ENCODE measurements at regions not wholly inside any gene's neighbourhood (a gene's known extent, or its start where the extent isn't known, plus 50 kb on each side); places are given as distances from the start of the nearest gene placed in this dataset.

GRCh38 chr2:182611009-182611408 lies 105.0 kb upstream of the DNAJC10 start:
- H3K9me3 ChIP-seq (ENCODE audit: control insufficient read depth, insufficient read depth, low read length) = no peaks in the 10 kb centered on the region
- DNase-seq (ENCODE audit: low read depth, low spot score) = peak; percentile 33
- WGBS (ENCODE audit: insufficient coverage, insufficient read length) = no CpG with 5 or more reads among the region's 3 CpGs
- H3K27ac ChIP-seq (ENCODE audit: low read length) = no peak overlapping the region
- no peaks in the 10 kb centered on the region for H3K36me3 ChIP-seq (ENCODE audit: control insufficient read depth, insufficient read depth, low read length)
- no peak overlapping the region for H3K4me3 ChIP-seq (ENCODE audit: low read length)
- no peaks in the 10 kb centered on the region for H3K4me1 ChIP-seq (ENCODE audit: control insufficient read depth, insufficient read depth, low read length)
- H3K27me3 ChIP-seq (ENCODE audit: control insufficient read depth, insufficient read depth, low read length) = no peaks in the 10 kb centered on the region

- H3K9me3 ChIP-seq (ENCODE audit: control insufficient read depth, insufficient read depth, low read length) = no peaks in the 10 kb centered on the region
- no peak overlapping the region for H3K4me3 ChIP-seq (ENCODE audit: low read length)
- H3K36me3 ChIP-seq (ENCODE audit: control insufficient read depth, insufficient read depth, low read length) = no peaks in the 10 kb centered on the region
- no peaks in the 10 kb centered on the region for H3K4me1 ChIP-seq (ENCODE audit: control insufficient read depth, insufficient read depth, low read length)
- no peak for DNase-seq (ENCODE audit: low read depth, low spot score)
- H3K27ac ChIP-seq (ENCODE audit: low read length) = no peak overlapping the region
- no peaks in the 10 kb centered on the region for H3K27me3 ChIP-seq (ENCODE audit: control insufficient read depth, insufficient read depth, low read length)
These were observed 101.0 kb upstream of the DNAJC10 start for GRCh38 chr2:182615036-182615435.

GRCh38 chr2:182616471-182617393 lies 99.3 kb upstream of the DNAJC10 start:
- no peaks in the 10 kb centered on the region; the same call in 1 of the 2 replicates for H3K4me1 ChIP-seq (ENCODE audit: control insufficient read depth, insufficient read depth, low read length)
- no peak for DNase-seq (ENCODE audit: low read depth, low spot score)
- no peak overlapping the region for H3K4me3 ChIP-seq (ENCODE audit: low read length)
- WGBS (ENCODE audit: insufficient coverage, insufficient read length) = no CpG with 5 or more reads among the region's 3 CpGs
- H3K36me3 ChIP-seq (ENCODE audit: control insufficient read depth, insufficient read depth, low read length) = no peaks in the 10 kb centered on the region
- H3K27ac ChIP-seq (ENCODE audit: low read length) = no peak overlapping the region
- no peaks in the 10 kb centered on the region for H3K9me3 ChIP-seq (ENCODE audit: control insufficient read depth, insufficient read depth, low read length)
- H3K27me3 ChIP-seq (ENCODE audit: control insufficient read depth, insufficient read depth, low read length) = no peaks in the 10 kb centered on the region

- WGBS (ENCODE audit: insufficient coverage, insufficient read length) = no CpG with 5 or more reads among the region's 6 CpGs
- DNase-seq (ENCODE audit: low read depth, low spot score) = no peak
- no peaks in the 10 kb centered on the region for H3K27me3 ChIP-seq (ENCODE audit: control insufficient read depth, insufficient read depth, low read length)
- H3K36me3 ChIP-seq (ENCODE audit: control insufficient read depth, insufficient read depth, low read length) = no peaks in the 10 kb centered on the region
- no peak overlapping the region for H3K4me3 ChIP-seq (ENCODE audit: low read length)
- H3K27ac ChIP-seq (ENCODE audit: low read length) = no peak overlapping the region
- H3K9me3 ChIP-seq (ENCODE audit: control insufficient read depth, insufficient read depth, low read length) = no peaks in the 10 kb centered on the region
- H3K4me1 ChIP-seq (ENCODE audit: control insufficient read depth, insufficient read depth, low read length) = no peaks in the 10 kb centered on the region; the same call in 1 of the 2 replicates
These were observed 97.4 kb upstream of the DNAJC10 start for GRCh38 chr2:182618672-182619079.

- H3K4me3 ChIP-seq (ENCODE audit: low read length) = no peak overlapping the region
- no peak overlapping the region for H3K27ac ChIP-seq (ENCODE audit: low read length)
- H3K4me1 ChIP-seq (ENCODE audit: control insufficient read depth, insufficient read depth, low read length) = no peaks in the 10 kb centered on the region; the same call in 1 of the 2 replicates
- no peak for DNase-seq (ENCODE audit: low read depth, low spot score)
- no peaks in the 10 kb centered on the region for H3K27me3 ChIP-seq (ENCODE audit: control insufficient read depth, insufficient read depth, low read length)
- no peaks in the 10 kb centered on the region for H3K36me3 ChIP-seq (ENCODE audit: control insufficient read depth, insufficient read depth, low read length)
- no CpG with 5 or more reads among the region's 2 CpGs for WGBS (ENCODE audit: insufficient coverage, insufficient read length)
- no peaks in the 10 kb centered on the region for H3K9me3 ChIP-seq (ENCODE audit: control insufficient read depth, insufficient read depth, low read length)
These were observed 96.8 kb upstream of the DNAJC10 start for GRCh38 chr2:182619276-182619675.

- H3K4me1 ChIP-seq (ENCODE audit: control insufficient read depth, insufficient read depth, low read length) = peaks cover 2% of the 10 kb centered on the region; the same call in 1 of the 2 replicates
- H3K27ac ChIP-seq (ENCODE audit: low read length) = no peak overlapping the region
- DNase-seq (ENCODE audit: low read depth, low spot score) = no peak
- WGBS (ENCODE audit: insufficient coverage, insufficient read length) = no CpG with 5 or more reads among the region's 1 CpG
- H3K36me3 ChIP-seq (ENCODE audit: control insufficient read depth, insufficient read depth, low read length) = no peaks in the 10 kb centered on the region
- no peaks in the 10 kb centered on the region for H3K9me3 ChIP-seq (ENCODE audit: control insufficient read depth, insufficient read depth, low read length)
- H3K27me3 ChIP-seq (ENCODE audit: control insufficient read depth, insufficient read depth, low read length) = no peaks in the 10 kb centered on the region
- H3K4me3 ChIP-seq (ENCODE audit: low read length) = no peak overlapping the region
These were observed 94.9 kb upstream of the DNAJC10 start for GRCh38 chr2:182621191-182621590.

- no peak for DNase-seq (ENCODE audit: low read depth, low spot score)
- H3K27ac ChIP-seq (ENCODE audit: low read length) = no peak overlapping the region
- no peaks in the 10 kb centered on the region for H3K27me3 ChIP-seq (ENCODE audit: control insufficient read depth, insufficient read depth, low read length)
- no peak overlapping the region for H3K4me3 ChIP-seq (ENCODE audit: low read length)
- no peaks in the 10 kb centered on the region for H3K9me3 ChIP-seq (ENCODE audit: control insufficient read depth, insufficient read depth, low read length)
- H3K4me1 ChIP-seq (ENCODE audit: control insufficient read depth, insufficient read depth, low read length) = peaks cover 2% of the 10 kb centered on the region; the same call in 1 of the 2 replicates
- H3K36me3 ChIP-seq (ENCODE audit: control insufficient read depth, insufficient read depth, low read length) = no peaks in the 10 kb centered on the region
These were observed 94.2 kb upstream of the DNAJC10 start for GRCh38 chr2:182621810-182622209.

GRCh38 chr2:182622231-182622630 lies 93.8 kb upstream of the DNAJC10 start:
- H3K4me1 ChIP-seq (ENCODE audit: control insufficient read depth, insufficient read depth, low read length) = peaks cover 2% of the 10 kb centered on the region; the same call in 1 of the 2 replicates
- H3K4me3 ChIP-seq (ENCODE audit: low read length) = no peak overlapping the region
- H3K36me3 ChIP-seq (ENCODE audit: control insufficient read depth, insufficient read depth, low read length) = no peaks in the 10 kb centered on the region
- H3K9me3 ChIP-seq (ENCODE audit: control insufficient read depth, insufficient read depth, low read length) = no peaks in the 10 kb centered on the region
- H3K27me3 ChIP-seq (ENCODE audit: control insufficient read depth, insufficient read depth, low read length) = no peaks in the 10 kb centered on the region
- H3K27ac ChIP-seq (ENCODE audit: low read length) = no peak overlapping the region
- DNase-seq (ENCODE audit: low read depth, low spot score) = no peak
- no CpG with 5 or more reads among the region's 2 CpGs for WGBS (ENCODE audit: insufficient coverage, insufficient read length)

- H3K36me3 ChIP-seq (ENCODE audit: control insufficient read depth, insufficient read depth, low read length) = no peaks in the 10 kb centered on the region
- H3K4me3 ChIP-seq (ENCODE audit: low read length) = no peak overlapping the region
- H3K9me3 ChIP-seq (ENCODE audit: control insufficient read depth, insufficient read depth, low read length) = no peaks in the 10 kb centered on the region
- DNase-seq (ENCODE audit: low read depth, low spot score) = peak; percentile 39
- peaks cover 4% of the 10 kb centered on the region for H3K4me1 ChIP-seq (ENCODE audit: control insufficient read depth, insufficient read depth, low read length)
- WGBS (ENCODE audit: insufficient coverage, insufficient read length) = no CpG with 5 or more reads among the region's 1 CpG
- no peak overlapping the region for H3K27ac ChIP-seq (ENCODE audit: low read length)
- H3K27me3 ChIP-seq (ENCODE audit: control insufficient read depth, insufficient read depth, low read length) = no peaks in the 10 kb centered on the region
These were observed 90.2 kb upstream of the DNAJC10 start for GRCh38 chr2:182625814-182626213.

- Histone ChIP-seq H3K4me1 (ENCODE audit: control insufficient read depth, insufficient read depth, low read length) (peaks cover 4% of the 10 kb centered on the region), H3K27me3 (ENCODE audit: control insufficient read depth, insufficient read depth, low read length) (no peaks in the 10 kb centered on the region), H3K27ac (ENCODE audit: low read length) (no peak overlapping the region), H3K36me3 (ENCODE audit: control insufficient read depth, insufficient read depth, low read length) (no peaks in the 10 kb centered on the region), H3K4me3 (ENCODE audit: low read length) (no peak overlapping the region), H3K9me3 (ENCODE audit: control insufficient read depth, insufficient read depth, low read length) (no peaks in the 10 kb centered on the region)
- no peak for DNase-seq (ENCODE audit: low read depth, low spot score)
- no CpG with 5 or more reads among the region's 3 CpGs for WGBS (ENCODE audit: insufficient coverage, insufficient read length)
These were observed 87.1 kb upstream of the DNAJC10 start for GRCh38 chr2:182628916-182629315.

- Histone ChIP-seq H3K27ac (ENCODE audit: low read length) (no peak overlapping the region), H3K4me3 (ENCODE audit: low read length) (no peak overlapping the region), H3K9me3 (ENCODE audit: control insufficient read depth, insufficient read depth, low read length) (no peaks in the 10 kb centered on the region), H3K27me3 (ENCODE audit: control insufficient read depth, insufficient read depth, low read length) (no peaks in the 10 kb centered on the region), H3K4me1 (ENCODE audit: control insufficient read depth, insufficient read depth, low read length) (peaks cover 4% of the 10 kb centered on the region), H3K36me3 (ENCODE audit: control insufficient read depth, insufficient read depth, low read length) (no peaks in the 10 kb centered on the region)
- no CpG with 5 or more reads among the region's 1 CpG for WGBS (ENCODE audit: insufficient coverage, insufficient read length)
- no peak for DNase-seq (ENCODE audit: low read depth, low spot score)
These were observed 85.8 kb upstream of the DNAJC10 start for GRCh38 chr2:182630207-182630606.

All from iPS DF 6.9 (cell line).